ENCODE measurements at regions not wholly inside any gene's neighbourhood (a gene's known extent, or its start where the extent isn't known, plus 50 kb on each side); places are given as distances from the start of the nearest gene placed in this dataset.

- TF ChIP-seq CTCF (IDR thresholded peaks at IDR 0.05) = no peak
- TF ChIP-seq POLR2A (IDR thresholded peaks at IDR 0.05) = no peak
Measured at GRCh38 chr9:134225816-134226215, 61.5 kb upstream of the RNU6ATAC start.

All from heart left ventricle (tissue), 13 donors.